ENCODE measurements at regions not wholly inside any gene's neighbourhood (a gene's known extent, or its start where the extent isn't known, plus 50 kb on each side); places are given as distances from the start of the nearest gene placed in this dataset.

- Histone ChIP-seq H4K20me1 (ENCODE audit: control insufficient read depth, insufficient read depth, insufficient read length) (no peaks in the 10 kb centered on the region), H2BK5ac (ENCODE audit: insufficient read length, low read length) (no peak overlapping the region), H3K56ac (ENCODE audit: insufficient read length, low read depth, low read length) (no peak overlapping the region), H3K4ac (ENCODE audit: low read depth, low read length) (no peak overlapping the region), H3K4me2 (ENCODE audit: insufficient read depth, insufficient read length, low read length) (no peak overlapping the region), H4K91ac (ENCODE audit: insufficient read length, low read depth, low read length) (no peak overlapping the region), H3K27ac (ENCODE audit: insufficient read length, low read depth, low read length) (no peak overlapping the region), H3K18ac (ENCODE audit: insufficient read length, low read depth, low read length) (no peak overlapping the region), H3K79me2 (ENCODE audit: insufficient read depth, low read length) (no peaks in the 10 kb centered on the region), H3K9me3 (ENCODE audit: control insufficient read depth, low read depth, low read length) (no peaks in the 10 kb centered on the region), H3K4me1 (ENCODE audit: insufficient read depth, low read length) (no peaks in the 10 kb centered on the region; the same call in 1 of the 2 replicates), H3K14ac (ENCODE audit: insufficient read depth, low read length) (no peak overlapping the region), H4K5ac (ENCODE audit: insufficient read length, low read depth, low read length) (no peak overlapping the region), H3K79me1 (ENCODE audit: insufficient read depth, low read depth, low read length, poor library complexity, severe bottlenecking) (no peaks in the 10 kb centered on the region), H4K8ac (replicated peaks; ENCODE audit: insufficient read length, low read depth, low read length) (no peak overlapping the region), H3K27me3 (ENCODE audit: insufficient read depth, low read length) (no peaks in the 10 kb centered on the region), H2BK20ac (ENCODE audit: low read depth, low read length, poor library complexity, severe bottlenecking) (no peak overlapping the region), H2AK5ac (ENCODE audit: insufficient read length, low read length) (no peak overlapping the region), H2BK12ac (ENCODE audit: insufficient read length, low read depth, low read length) (no peak overlapping the region), H3T11ph (ENCODE audit: low read length) (no peak overlapping the region), H2AFZ (ENCODE audit: low read length) (no peak overlapping the region), H3K23me2 (ENCODE audit: insufficient read length, low read depth, low read length, poor library complexity, severe bottlenecking) (no peaks in the 10 kb centered on the region), H2BK15ac (ENCODE audit: low read depth, low read length) (no peak overlapping the region), H2BK120ac (ENCODE audit: low read depth, low read length, poor library complexity, severe bottlenecking) (no peak overlapping the region), H3K9ac (ENCODE audit: extremely low read depth, insufficient read length, low read length) (no peak overlapping the region), H3K23ac (ENCODE audit: insufficient read length, low read depth, low read length) (no peak overlapping the region)
- Mint-ChIP-seq H3K27ac (no peak overlapping the region), H3K27me3 (ENCODE audit: low read depth) (no peaks in the 10 kb centered on the region), H3K9me3 (no peaks in the 10 kb centered on the region), H3K4me3 (no peak overlapping the region), H3K36me3 (ENCODE audit: insufficient read depth in 1 of 3, low read depth in 3 of 3) (no peaks in the 10 kb centered on the region; a peak in 1 of 7 replicates), H3K4me1 (peaks cover 29 to 39% of the 10 kb centered on the region in 2 experiments)
- TF ChIP-seq CTCF (conservative IDR thresholded peaks at IDR 0.05): no peak
- no peak for DNase-seq
- no CpG with 5 or more reads among the region's 9 CpGs for WGBS (ENCODE audit: extremely low coverage, insufficient read length, low lambda C conversion rate)
Measured at GRCh38 chr3:31288224-31288623, 244.5 kb upstream of the STT3B start.
